Cardiac fibroblast (primary cell): ENCODE measurements at regions not wholly inside any gene's neighbourhood (a gene's known extent, or its start where the extent isn't known, plus 50 kb on each side); places are given as distances from the start of the nearest gene placed in this dataset.
A peak's percentile ranks its signal among the peaks of the same experiment; 100 is the strongest.

ENCODE experiments used
- DNase-seq, 2 donors: peaks; one replicate each; pipeline versions ENCODE4 v3.0.0 to v3.0.0-alpha.2; 2010; ENCODE audit warnings: low read depth in 2 of 2
- H3K4me3 ChIP-seq, 2 donors: replicated peaks in 1 of 2; 1 replicate in 1 of 2; 2 replicates in 1 of 2; pipeline ENCODE4 v1.5.1; 2011; ENCODE audit warnings: low read depth in 2 of 2, low read length in 2 of 2, mild to moderate bottlenecking in 2 of 2, moderate library complexity in 1 of 2
- TF ChIP-seq, protein P1 (sequence below): IDR thresholded peaks from one replicate; pipeline ENCODE4 v1.5.1; 2011; ENCODE audit warnings: low read depth, mild to moderate bottlenecking, low read length, inconsistent platforms

DNA sequence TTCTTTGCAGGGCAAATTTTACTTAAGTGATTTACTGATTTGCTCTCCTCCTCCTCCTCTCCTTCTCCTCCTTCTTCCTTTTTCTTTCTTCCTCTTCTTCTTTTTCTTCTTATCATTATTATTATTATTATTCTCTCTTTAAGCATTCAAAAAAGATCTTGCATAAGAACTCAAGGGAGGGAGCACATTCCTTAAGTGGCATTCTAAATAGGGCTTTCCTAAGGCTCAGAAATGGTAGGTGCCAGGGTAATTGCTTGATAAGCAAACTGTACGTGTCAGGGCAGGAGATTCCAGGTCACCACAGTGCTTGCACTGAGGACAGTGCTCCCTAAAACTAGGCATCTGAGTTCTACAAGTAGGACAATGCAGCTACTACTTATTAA lies 92.4 kb downstream of the SPTSSA start:
- no peak for DNase-seq
- TF ChIP-seq, protein P1, sequence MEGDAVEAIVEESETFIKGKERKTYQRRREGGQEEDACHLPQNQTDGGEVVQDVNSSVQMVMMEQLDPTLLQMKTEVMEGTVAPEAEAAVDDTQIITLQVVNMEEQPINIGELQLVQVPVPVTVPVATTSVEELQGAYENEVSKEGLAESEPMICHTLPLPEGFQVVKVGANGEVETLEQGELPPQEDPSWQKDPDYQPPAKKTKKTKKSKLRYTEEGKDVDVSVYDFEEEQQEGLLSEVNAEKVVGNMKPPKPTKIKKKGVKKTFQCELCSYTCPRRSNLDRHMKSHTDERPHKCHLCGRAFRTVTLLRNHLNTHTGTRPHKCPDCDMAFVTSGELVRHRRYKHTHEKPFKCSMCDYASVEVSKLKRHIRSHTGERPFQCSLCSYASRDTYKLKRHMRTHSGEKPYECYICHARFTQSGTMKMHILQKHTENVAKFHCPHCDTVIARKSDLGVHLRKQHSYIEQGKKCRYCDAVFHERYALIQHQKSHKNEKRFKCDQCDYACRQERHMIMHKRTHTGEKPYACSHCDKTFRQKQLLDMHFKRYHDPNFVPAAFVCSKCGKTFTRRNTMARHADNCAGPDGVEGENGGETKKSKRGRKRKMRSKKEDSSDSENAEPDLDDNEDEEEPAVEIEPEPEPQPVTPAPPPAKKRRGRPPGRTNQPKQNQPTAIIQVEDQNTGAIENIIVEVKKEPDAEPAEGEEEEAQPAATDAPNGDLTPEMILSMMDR = no peak
- no peak overlapping the region for H3K4me3 ChIP-seq

DNA sequence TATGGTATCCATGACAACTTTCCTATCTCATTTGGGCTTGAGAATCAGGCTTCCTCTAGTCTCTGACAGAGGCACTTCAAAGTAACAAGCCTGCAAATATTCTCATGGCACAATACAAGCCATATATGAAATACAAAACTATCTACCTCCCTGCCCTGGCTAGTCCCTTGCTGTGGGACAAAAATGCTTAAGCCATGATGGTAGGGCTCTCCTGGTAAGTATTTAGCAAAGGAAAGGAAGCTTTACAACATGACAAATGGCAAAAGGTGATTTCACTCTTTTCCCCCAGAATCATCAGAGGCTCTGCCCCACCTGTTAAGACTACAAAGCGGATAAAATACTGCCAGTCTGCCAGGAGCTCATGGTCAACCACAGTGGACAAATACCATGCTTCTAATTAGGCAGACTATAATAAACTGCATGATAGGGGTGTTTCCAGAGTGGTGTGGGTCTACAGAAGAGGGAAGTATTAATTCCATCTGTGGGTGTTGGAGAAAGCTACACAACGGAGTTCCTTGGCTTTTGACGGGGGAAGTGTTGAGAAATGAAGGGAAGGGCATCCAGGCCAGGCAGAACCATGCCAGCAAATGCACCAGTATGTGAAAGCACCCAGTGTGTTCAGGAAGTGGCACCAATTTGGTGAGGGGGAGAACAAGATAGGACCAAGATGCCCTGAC lies 92.9 kb downstream of the SPTSSA start:
- no peak overlapping the region for H3K4me3 ChIP-seq
- TF ChIP-seq, protein P1 = no peak
- no peak for DNase-seq

DNA sequence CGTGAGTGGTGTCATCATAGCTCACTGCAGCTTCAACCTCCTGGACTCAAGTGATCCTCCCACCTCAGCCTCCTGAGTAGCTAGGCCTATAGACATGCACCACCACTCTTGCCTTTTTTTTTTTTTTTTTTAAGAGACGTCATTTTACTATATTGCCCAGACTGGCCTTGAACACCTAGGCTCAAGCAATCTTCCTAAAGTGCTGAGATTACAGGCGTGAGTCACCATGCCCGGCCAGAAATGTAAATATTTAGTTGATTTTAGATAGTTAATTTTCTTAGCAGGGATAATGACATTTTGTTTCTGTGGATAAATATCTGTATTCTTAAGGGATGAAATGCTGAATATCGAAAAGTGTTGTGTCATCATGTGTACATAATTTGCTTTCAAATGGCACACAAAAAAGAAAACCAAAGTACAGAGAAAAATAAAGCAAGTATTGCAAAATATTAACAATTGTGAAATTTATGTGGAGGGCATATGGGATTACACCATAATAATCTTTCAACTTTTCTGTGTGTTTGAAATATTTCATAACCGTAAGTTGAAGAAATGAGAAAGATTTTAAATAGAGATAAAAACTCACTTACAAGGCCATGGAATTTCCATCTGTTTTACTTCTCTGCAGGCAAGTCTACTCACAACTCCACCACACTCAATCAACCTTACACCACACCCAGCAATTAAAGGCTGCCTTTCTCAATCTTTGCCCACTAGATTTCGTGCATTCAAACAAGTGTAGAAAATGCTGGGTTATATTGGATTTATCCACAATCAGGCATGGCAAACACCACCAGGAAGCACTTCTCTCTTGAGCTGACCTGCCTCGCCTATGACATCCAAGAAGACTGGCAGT lies 93.7 kb downstream of the SPTSSA start:
- TF ChIP-seq, protein P1 = no peak
- DNase-seq = peak; percentile 59 to 81
- H3K4me3 ChIP-seq = no peak overlapping the region

DNA sequence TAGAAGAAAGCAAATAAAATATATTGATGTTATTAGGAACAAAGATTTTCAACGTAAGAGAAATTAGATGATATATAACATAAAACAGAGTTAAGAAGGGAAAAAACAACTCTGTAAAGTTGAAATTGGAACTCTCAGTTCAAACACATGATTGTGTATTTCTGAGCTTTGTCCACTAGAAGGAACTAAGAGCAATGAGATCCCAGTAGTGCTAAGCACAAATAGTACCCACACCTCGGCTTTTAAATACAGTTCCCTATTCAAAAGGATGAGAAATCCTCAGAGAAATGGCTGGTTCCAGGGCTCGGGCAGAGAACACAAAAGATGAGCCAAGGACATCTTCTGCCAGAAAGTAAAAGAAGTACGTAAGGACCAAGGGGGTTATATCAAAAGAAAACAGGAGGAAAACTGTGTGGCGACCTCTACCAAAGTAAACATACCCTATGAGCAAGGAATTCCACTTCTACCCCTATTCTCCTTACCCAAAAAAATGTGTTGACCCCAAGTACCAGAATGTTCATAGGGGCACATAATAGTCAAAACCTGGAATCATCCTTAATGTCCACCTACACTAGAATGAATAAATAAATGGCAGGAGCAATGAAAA lies 96.6 kb downstream of the SPTSSA start:
- TF ChIP-seq, protein P1 = peak; percentile 8
- DNase-seq = peak; percentile 35 to 51
- H3K4me3 ChIP-seq = no peak overlapping the region

DNA sequence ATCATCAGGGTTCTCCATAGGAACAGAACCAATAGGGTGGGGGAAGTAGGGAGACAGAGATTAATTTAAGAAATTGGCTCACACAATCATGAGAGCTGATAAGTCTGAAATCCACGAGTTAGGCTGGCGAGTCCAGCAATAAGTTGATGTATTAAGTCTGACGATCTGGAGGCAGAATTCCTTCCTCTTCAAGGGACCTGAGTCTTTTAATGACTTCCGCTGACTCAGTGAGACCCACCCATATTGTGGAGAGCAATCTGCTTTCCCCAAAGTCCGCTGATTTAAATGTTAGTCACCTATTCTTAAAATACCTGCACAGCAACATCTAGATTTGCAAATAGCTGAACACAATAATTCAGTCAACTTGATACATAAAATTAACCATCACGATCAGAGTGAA lies 97.8 kb downstream of the SPTSSA start:
- TF ChIP-seq, protein P1 = no peak
- no peak for DNase-seq
- no peak overlapping the region for H3K4me3 ChIP-seq

DNA sequence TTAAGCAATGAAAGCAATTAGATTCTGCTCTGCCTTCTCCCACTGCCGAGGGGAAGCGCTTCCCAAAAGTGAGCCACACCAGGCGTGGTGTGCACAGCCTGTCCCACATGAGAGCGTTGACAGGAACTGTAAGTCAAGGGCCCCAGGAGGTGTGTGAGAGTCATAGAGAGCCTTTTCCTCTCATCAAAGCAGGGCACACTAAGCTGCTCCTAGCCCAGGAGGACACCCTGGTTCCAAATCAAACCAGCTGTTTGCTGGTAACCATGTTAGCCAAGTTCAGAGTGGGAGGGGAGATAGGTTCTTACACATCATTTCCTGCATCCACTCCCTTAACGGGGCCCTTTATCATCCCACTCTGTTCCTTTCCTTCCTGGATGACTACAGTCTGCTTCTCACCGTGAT lies 98.3 kb downstream of the SPTSSA start:
- DNase-seq = peak; percentile 60 to 83

More for the DNA sequence above, 98.3 kb downstream of the SPTSSA start:
- H3K4me3 ChIP-seq = no peak overlapping the region
- TF ChIP-seq, protein P1 = no peak
